HEK293T (cell line): ENCODE measurements at regions not wholly inside any gene's neighbourhood (a gene's known extent, or its start where the extent isn't known, plus 50 kb on each side); places are given as distances from the start of the nearest gene placed in this dataset.

Experiments
- ARNT ChIP-seq: fragments of 450-650 bp; IDR thresholded peaks from 2 replicates; pipeline ENCODE4 v1.6.1; 2017; ENCODE audit warnings: mild to moderate bottlenecking
- BHLHE40 ChIP-seq: fragments of 450-650 bp; IDR thresholded peaks from 2 replicates; pipeline ENCODE4 v1.6.1; 2016; ENCODE audit warnings: mild to moderate bottlenecking, moderate library complexity, borderline replicate concordance
- CTBP1 ChIP-seq: fragments of 450-650 bp; IDR thresholded peaks from 2 replicates; pipeline ENCODE4 v1.6.1; 2016; ENCODE audit warnings: borderline replicate concordance
- ELF4 ChIP-seq: fragments of 450-650 bp; IDR thresholded peaks from 2 replicates; pipeline ENCODE4 v1.6.1; 2017; ENCODE audit warnings: antibody characterized with exemption
- FOXA1 ChIP-seq: fragments of 450-650 bp; IDR thresholded peaks from 2 replicates; pipeline ENCODE4 v1.6.1; 2016; ENCODE audit warnings: mild to moderate bottlenecking
- FOXK2 ChIP-seq: fragments of 450-650 bp; IDR thresholded peaks from 2 replicates; pipeline ENCODE4 v1.6.1; 2016; ENCODE audit warnings: mild to moderate bottlenecking
- FOXM1 ChIP-seq: fragments of 450-650 bp; IDR thresholded peaks from 2 replicates; pipeline ENCODE4 v1.6.1; 2017; ENCODE audit warnings: mild to moderate bottlenecking, borderline replicate concordance
- NFRKB ChIP-seq: fragments of 450-650 bp; IDR thresholded peaks from 2 replicates; pipeline ENCODE4 v1.6.1; 2016; ENCODE audit warnings: mild to moderate bottlenecking, moderate library complexity
- SP1 ChIP-seq: fragments of 450-650 bp; IDR thresholded peaks from 2 replicates; pipeline ENCODE4 v1.6.1; 2017
- SUZ12 ChIP-seq: fragments of 450-650 bp; IDR thresholded peaks from 2 replicates; pipeline ENCODE4 v1.6.1; 2016; ENCODE audit warnings: mild to moderate bottlenecking
- TARDBP ChIP-seq: fragments of 450-650 bp; IDR thresholded peaks from 2 replicates; pipeline ENCODE4 v1.6.1; 2016
- ZNF384 ChIP-seq: fragments of 450-650 bp; IDR thresholded peaks from 2 replicates; pipeline ENCODE4 v1.6.1; 2016

GRCh38 chr5:152631221-152631620 lies 226.1 kb upstream of the NMUR2 start:
- TF ChIP-seq TARDBP (no peak), FOXA1 (no peak), BHLHE40 (no peak), CTBP1 (no peak), FOXM1 (no peak), ELF4 (no peak), FOXK2 (no peak), ZNF384 (no peak), SUZ12 (no peak), SP1 (no peak), NFRKB (no peak), ARNT (no peak)
